Hepatic stellate cell (primary cell): ENCODE measurements at regions not wholly inside any gene's neighbourhood (a gene's known extent, or its start where the extent isn't known, plus 50 kb on each side); places are given as distances from the start of the nearest gene placed in this dataset.
"Not testable (repeated sequence)": the region's sequence is repeated elsewhere in the genome, so short reads cannot be mapped to it uniquely, and the experiment has no call there.

Experiments
- DNase-seq: peaks from one replicate; pipeline ENCODE4 v3.0.0; 2011; ENCODE audit warnings: low spot score

- not testable (repeated sequence) for DNase-seq
Measured at GRCh38 chr2:87075054-87075790, 53.6 kb upstream of the PLGLB1 start.

DNA sequence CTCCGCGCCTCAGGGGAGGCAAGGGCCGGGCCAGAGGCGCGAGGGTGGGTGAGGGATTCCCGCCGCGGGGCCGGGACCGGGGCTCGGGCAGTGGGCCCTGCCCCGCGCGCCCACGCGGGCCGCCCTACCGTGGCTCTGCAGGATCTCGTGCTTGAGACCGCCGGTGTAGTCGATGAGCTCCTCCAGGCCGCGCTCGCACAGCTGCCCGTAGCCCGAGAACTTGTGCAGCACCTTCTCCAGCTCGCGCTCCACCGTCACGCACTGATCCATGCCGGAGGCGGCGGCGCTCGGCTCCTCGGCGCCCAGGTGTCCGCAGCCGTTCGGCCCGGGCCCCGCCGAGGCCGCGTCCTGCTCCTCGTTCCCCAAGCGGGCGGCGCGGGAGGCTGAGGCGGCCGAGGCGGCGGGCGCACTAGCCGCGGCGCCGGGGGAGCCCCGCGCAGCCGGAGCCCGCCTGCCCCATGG, 54.2 kb upstream of the PLGLB1 start:
- peak; percentile 5 for DNase-seq

DNA sequence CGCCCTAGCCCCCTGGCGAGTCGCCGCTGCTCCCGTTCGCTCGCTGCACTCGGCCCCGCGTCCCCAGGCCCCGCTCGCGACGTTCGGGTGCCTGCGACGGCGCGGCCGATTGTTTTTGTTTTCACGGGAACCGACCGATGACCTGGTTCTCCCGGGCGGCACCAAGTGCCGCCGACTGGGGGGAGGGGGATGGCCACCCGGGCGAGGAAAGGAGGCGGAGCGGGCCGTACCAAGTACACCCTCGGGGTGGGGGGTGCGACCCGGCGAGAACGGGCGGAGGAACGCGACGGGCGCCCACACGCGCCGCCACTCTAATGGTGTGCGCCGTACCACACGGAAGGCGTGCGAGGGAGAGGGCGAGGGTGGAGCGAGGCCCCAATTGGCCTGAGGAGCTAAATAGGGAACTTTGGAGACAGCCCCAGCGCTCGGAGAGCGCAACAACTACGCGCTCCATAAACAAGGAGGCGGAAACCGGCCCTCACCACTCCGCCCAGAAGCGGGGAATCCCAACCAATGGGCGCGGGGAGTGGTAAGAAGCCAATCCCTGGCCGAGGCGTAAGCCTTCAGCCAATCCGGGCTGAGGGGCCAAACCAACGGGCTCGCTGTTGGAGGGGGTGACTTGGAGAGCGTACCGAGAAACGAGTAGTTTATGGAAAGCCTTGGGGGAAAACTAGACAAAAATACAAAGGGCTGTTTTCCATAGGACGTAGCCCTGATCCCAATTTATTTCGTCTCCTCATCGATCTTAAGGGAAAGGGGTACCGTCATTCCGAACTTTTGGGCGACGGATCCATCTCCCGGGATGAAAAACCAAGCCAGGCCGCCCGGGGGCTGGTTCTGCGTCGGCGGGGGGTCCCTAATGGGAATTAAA, 54.8 kb upstream of the PLGLB1 start:
- DNase-seq: peak; percentile 59

- not testable (repeated sequence) for DNase-seq
Measured at GRCh38 chr2:87077124-87077446, 55.4 kb upstream of the PLGLB1 start.

DNA sequence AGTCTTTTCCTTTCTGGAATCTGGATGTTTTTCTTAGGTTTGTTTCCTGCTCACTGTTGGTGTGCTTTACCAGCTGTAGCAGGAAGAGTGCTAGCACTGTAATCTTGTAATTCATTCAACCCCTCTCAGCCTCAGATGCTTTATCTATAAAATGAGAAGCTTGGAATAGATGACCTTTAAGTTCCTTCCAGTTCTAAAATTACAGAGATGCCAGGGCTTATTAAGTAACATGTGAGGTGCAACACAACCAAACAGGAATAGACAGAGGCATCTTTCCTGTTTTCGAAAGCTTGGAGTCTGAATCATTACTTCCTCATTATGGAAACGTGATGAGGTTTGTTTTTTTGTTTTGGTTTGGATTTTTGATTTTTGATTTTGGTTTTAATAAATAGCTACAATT, 60.1 kb upstream of the PLGLB1 start:
- not testable (repeated sequence) for DNase-seq

DNA sequence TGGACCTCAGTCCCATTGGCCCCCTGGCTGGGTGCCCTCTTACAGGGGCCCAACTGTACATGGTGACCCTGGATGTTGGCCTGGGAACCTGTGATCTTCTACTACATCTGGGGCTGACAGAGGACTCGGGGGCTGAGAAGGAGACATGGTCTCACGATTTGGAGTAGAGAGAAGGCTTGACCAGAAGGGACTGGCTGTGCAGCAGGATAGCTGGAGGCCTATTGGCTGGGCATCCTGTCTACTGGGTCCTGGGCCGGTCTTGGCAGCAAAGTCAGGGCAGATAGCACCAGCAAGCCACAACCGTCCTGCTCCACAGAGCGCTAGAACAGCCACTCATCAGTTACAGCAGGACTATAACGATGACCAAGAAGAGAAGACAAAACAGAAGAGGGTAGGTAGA, 66.4 kb upstream of the PLGLB1 start:
- DNase-seq: not testable (repeated sequence)

DNA sequence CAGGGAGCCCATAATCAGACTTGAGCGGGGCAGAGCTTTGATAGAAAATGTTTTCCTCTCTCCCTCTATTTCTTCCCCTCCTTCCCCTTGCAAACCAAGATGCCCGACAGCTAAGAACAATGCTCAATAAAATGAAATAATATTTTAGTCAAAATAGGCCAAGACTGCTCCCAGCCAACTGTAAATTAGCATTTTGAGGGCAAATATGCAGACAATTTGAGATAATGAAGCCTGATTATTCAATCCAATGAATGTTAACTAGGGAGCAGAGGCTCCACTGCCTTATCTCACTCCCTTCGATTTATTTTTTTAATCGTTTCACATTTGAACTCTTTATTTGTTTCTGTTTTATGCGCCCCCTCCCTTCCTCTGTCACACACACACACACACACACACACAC, 67.8 kb upstream of the PLGLB1 start:
- DNase-seq: not testable (repeated sequence)

DNA sequence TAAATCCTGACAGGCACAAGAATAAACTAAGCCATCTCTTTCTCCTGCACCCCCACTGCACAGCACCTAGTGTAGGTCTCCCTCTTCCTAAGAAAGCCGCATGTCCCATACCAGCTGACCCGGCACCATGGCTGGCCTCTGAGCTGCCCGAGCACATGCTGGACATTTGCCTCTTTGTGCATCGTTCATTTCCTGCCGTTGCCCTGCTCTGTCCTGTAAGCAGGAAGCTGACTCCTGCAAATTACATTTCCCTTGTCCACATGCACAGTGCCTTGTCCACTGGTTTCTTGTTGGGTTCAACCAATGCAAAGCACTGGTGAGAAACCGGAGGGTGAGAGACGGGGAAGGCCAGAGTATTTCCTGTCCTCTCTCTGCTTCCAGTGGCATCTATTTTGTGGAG, 71.6 kb upstream of the PLGLB1 start:
- DNase-seq: not testable (repeated sequence)

- DNase-seq: not testable (repeated sequence)
Measured at GRCh38 chr2:87093937-87094529, 72.4 kb upstream of the PLGLB1 start.

DNA sequence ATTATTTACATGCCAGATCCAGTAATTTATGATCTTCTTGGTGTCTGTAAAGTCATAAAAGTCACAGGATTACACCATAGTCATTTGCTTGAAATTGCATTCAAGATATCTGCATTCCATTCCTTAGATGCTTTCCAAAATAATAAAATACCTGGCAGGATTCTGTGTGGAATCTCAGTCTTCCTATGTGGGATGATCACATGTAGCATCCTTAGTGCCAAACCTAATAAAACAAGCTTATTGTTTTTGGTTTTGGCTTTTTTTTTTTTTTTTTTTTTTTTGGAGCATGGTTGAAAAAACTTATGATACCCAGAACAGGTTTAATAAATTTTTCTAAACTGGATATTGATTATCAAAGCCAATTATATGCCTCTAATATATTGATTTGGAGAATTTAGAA, 74.2 kb upstream of the PLGLB1 start:
- not testable (repeated sequence) for DNase-seq

- not testable (repeated sequence) for DNase-seq
Measured at GRCh38 chr2:87128761-87129553, 107.3 kb upstream of the PLGLB1 start.

DNA sequence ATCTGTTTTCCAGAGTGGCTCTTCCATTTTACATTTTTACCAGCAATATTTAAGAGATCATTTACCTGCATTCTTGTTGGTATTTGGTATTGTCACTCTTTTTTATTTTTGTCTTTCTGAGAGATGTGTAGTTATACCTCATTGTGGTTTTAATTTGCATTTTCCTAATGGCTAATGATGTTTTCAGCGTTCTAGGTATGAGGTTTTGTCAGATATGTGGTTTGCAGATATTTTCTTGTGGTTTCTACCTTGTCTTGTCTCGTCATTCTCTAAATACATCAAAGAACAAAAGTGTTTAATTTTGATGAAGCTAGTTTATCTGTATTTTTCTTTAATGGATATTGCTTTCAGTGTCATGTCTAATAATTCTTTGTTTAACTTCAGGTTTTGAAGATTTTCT, 110.9 kb upstream of the PLGLB1 start:
- DNase-seq: not testable (repeated sequence)

- DNase-seq: not testable (repeated sequence)
Measured at GRCh38 chr2:87151835-87152493, 130.3 kb upstream of the PLGLB1 start.

GRCh38 chr2:87174454-87174853, 152.8 kb upstream of the PLGLB1 start:
- not testable (repeated sequence) for DNase-seq

DNA sequence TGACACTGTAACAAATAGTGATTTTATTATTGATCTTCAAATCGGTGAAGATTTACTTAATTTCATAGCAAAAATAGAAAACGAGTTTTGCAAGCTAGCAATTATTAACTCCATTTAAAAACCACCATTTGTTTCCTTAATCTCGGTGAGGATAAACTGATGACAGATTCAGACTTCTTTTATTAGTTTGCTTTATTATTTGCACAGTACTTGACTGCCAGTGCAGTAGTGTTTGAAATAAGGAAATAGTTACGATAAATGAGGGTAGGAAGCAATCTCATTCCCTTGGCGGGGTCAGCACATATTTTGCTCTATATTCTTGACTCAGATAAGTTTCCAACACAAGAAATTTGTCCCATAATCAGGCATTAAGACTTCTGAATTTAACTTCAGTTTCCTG, 161.7 kb upstream of the PLGLB1 start:
- DNase-seq: not testable (repeated sequence)

GRCh38 chr2:87184260-87184659, 162.6 kb upstream of the PLGLB1 start:
- not testable (repeated sequence) for DNase-seq

DNA sequence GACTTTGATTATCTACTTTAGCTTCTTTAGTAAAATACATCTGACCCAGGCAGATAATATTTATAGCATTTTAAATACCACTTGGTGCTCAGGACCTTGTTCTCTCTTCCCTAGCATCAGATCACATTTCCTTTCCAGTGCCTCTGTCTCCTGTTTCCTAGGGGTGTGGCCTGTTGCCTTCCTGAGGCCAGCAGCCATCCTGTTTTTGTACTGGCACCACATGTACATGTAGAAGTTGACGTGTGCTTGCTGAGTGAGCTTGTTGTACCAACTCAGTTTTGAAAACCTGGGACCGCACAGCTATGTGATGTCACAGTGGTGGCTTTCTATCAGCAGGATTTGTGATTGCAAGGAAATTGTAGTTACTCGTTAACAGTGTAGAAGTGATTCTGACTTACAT, 167.6 kb upstream of the PLGLB1 start:
- not testable (repeated sequence) for DNase-seq

DNA sequence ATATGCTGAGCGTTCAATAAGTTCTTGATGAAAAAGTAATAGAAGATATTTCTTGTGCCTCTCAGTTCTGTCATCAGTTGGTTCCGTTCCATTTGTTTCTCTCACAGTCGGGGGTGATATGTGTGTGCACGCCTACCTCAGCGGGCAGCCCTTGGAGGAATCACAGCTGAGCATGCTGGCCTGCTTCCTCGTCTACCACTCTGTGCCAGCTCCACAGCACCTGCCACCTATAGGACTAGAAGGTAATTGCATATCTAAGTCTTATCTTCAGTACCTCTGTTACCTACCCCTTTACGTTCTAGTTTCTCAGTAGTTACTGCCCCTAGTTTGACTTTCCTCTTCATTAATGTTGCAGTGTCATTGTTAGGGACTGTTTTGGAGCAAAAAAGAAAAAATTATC, 171.7 kb upstream of the PLGLB1 start:
- not testable (repeated sequence) for DNase-seq

DNA sequence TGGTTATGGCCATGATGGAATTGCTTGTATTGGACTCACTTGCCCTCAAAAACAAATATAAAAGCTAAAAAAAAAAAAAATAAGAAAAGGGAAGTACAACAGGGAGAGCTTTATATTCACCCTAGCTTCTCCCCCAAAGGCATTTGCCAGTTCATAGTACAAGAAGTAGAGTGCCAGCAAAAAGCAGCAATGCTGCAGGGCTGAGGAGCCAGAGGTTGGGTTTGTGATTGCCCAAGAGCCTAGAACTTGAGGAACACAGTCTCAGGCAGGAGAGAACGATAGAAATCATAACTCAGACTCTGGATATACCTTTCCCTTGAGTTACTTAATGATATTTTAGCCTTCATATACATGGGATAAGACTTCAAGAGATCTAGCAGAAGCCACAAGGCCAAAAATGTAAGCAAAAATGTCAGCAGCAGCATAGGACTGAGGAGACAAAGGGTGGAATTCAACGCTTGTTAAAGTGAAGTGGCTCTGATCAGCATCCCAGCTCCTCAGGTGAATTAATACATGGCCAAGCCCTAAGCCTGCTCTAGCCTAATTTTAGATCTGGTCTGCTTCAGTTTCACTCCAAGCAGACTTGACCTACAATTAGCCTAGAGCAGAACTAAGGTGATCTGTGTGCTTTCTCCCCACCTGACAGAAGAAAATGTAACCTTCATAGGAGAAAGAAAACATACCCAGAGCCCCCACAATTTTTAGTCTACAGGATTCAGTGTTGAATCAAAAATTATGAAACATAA, 172.8 kb upstream of the PLGLB1 start:
- DNase-seq: not testable (repeated sequence)

- not testable (repeated sequence) for DNase-seq
Measured at GRCh38 chr2:87196720-87197388, 175.2 kb upstream of the PLGLB1 start.
